Amniotic epithelial cell (primary cell): ENCODE measurements at regions not wholly inside any gene's neighbourhood (a gene's known extent, or its start where the extent isn't known, plus 50 kb on each side); places are given as distances from the start of the nearest gene placed in this dataset.
"Not testable (repeated sequence)": the region's sequence is repeated elsewhere in the genome, so short reads cannot be mapped to it uniquely, and the experiment has no call there.

Experiments used
- DNase-seq: peaks from one replicate; pipeline ENCODE4 v3.0.0-alpha.2; 2010; ENCODE audit warnings: low read depth

DNA sequence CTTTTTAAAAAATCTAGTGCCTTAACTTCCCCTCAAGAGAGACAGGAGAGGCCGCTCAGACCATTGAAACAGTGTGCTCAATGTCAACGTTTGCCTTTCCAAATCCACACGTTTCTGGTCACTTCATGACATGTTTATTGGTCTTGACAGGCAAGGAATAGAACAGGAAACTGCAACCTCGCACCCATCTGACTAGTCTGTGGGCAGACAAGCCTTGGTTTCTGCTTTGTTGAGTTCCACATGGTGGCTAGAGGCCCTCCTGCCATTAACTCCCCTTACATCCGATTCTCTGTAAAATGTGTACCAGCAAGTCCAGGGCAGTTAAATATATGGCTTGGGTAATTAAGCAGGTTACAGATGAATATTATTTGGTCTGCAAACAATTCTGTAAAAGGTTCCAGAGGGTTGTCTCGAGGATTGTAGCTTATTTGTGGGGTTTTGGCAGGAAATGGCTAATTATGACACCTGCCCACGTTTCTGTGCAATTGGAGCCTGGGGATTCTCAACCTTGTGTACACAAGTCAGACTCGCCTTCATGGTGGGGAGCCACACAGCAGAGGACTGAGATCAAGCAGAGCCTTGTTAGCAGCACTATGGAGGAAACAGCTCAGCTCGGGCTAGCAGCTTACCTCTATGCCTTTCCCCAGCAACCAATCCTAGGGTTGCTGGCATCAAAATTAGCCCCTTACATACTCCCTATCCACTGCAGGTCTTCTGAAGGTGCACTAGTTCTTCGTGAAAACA, 317.5 kb upstream of the IGF1R start:
- DNase-seq: no peak

DNA sequence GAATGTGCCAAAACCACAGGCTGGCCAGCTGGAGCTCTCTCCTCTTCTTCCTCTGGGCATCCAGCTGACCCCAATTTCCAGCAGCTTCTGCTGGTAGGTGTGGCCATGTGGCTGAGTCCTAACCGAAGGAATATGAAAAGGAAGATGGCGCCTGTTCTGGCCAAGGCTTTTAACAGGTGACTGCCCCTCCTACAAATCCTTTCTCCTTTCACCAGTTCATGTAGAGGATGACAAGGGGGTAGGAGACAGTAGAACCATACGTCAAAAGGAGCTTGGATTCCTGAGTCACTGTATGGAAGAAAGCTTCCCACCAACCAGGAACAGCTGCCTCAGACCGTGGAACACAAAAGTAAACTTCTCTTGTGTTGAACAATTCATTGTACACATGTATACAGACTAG, 316.7 kb upstream of the IGF1R start:
- DNase-seq: no peak

DNA sequence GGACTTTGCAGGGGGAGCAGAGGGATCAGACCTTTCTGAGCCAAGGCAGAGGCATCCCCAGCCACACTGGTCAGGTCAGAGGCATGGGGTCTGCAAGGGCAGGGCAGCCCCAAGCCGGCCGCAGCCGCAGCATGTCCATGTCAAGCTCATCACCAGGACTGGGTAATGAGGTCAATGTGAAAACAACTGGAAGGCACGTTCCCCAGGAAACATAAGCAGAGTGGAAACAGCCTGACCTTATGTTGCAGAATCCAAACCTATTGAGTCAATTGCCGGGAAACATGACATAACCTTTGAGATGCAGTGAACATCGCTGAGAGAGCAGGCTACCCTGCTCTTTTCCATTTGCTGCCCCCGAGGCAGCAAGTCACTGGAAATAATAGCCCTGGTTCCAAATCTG, 315.1 kb upstream of the IGF1R start:
- no peak for DNase-seq

DNA sequence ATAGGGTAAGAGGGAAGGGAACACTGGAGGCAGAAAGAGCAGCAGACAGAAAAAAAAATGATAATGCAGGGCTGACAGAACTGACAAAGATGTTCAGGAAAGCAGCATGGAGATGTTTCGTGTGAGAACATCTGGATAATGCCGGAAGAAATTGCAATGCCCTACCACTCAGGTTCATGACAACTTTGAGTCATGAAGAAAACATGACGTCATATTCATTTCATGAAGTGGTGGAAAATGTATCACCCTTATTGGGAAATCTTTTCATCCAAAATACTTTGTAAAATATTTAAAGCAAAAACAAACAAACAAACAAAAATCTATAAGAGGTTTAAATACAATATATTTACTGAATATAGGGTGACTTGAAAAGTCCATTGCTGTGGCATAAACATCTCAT, 305.4 kb upstream of the IGF1R start:
- no peak for DNase-seq

DNA sequence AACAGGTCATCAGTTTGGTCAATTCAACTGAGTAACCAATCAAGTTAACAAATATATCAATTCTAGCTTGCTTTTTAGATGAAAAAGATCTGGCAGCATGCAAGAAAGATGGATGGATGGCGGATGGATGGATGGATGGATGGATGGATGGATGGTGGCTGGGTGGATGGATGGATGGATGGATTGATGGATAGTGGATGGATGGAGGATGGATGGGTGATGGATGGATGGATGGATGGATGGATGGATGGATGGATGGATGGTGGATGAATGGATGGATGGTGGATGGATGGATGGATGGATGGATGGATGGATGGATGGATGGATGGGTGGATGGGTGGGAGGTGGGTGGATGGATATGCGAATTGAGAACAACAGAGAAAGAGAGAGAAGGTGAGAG, 303.7 kb upstream of the IGF1R start:
- DNase-seq: no peak

DNA sequence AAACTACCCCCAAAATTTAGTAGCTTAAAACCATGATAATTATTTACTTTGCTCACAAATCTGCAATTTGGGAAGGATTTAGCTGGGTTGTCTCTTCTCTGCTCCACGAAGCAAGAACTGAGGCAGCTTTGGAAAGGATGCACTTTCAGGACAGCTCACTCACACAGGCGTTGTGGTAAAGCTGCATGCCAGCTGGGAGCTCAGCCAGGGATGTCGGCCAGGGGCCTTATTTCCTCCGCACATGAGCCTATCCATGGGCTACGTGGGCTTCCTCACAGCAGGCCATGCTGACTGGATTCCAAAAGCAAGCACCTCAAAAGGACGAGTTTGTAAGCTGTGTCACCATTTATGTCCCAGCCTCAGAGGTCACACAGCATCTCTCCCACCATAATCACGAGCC, 301.3 kb upstream of the IGF1R start:
- DNase-seq: no peak

DNA sequence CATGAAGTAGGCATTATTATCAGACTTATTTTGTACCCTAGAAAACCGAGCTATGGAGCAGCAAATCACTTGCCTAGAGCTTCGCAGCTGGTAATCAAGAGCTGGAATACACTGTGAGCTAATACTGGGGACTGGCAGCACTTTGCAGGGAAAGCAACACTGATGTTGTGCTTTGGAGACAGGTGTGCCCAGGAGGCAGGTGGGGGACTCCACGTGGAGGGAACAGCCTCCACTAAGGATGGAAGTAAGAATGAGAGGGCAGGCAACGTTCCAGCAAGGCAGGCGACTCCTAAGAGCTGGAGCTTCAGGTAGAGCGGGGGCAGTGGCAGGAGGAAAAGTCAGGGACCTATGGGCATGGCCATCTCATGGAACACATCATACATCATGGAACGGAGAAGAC, 300.5 kb upstream of the IGF1R start:
- DNase-seq: no peak

DNA sequence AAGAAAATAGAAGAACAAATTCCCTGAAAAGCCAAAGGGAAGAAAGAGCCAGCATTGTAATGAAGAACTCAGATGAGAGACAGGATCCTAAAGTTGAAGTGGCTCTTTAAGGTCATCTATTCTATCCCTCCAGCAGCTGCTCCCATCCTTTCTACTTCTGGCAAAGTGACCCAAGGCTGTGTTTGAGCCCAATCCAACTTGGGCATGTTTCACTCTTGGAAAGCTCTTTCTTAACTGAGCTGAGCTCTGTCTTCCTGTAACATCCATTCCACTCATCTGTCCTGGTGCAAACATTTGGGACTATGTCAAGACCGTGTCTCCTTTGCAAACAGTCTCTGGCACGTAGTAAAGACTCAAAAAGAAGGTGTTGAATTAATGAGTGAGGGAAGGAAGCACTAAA, 298.1 kb upstream of the IGF1R start:
- no peak for DNase-seq

DNA sequence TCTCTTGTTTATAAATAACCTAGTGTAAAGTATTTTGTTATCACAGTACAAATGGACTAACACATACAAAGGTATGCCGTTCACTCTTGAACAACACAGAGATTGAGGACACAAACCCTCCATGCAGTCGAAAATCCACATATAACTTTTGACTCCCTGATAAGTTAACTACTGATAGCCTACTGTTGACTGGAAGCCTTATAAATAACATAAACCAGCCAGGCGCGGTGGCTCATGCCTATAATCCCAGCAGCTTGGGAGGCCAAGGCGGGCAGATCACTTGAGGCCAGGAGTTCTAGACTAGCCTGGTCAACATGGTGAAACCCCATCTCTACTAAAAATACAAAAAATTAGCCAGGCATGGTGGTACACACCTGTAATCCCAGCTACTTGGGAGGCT, 290.1 kb upstream of the IGF1R start:
- DNase-seq: not testable (repeated sequence)

DNA sequence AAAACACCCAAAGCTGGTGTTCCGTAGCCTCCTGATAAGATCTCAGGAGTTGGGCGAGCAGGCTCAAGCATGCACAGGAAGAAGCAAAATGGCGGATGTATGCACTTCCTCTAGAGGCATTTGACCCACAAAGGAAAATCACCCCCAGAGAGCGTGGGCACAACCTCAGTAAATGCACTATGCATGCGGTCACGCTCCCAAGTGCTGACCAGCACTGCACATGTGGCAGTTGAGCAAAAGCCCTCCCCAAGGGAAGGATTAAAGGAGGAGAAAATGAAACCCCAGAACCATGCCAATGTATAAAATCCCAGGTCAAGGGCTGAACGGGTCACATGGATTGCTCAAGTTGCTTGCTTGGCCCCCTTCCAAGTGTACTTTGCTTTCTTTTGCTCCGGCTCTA, 289.4 kb upstream of the IGF1R start:
- no peak for DNase-seq

DNA sequence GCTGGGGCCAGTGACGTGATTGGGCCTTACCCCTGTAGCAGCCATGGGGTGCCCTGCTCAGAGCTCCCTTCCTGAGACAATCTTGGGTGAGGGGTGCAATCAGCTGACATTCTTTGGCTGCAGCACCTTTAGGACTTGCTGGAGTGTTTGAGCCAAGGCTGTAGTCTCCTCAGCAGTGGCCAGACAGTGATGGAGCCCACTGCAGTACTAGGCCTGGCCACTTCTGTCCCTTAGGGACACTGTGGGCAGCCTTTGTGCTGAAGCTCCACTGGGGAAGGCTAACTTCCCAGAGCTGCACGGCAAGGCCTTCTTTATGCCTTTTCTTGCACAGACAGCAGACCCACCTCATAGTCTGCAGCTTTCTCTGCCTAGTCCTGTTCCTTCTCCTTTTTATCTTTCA, 284.9 kb upstream of the IGF1R start:
- no peak for DNase-seq

DNA sequence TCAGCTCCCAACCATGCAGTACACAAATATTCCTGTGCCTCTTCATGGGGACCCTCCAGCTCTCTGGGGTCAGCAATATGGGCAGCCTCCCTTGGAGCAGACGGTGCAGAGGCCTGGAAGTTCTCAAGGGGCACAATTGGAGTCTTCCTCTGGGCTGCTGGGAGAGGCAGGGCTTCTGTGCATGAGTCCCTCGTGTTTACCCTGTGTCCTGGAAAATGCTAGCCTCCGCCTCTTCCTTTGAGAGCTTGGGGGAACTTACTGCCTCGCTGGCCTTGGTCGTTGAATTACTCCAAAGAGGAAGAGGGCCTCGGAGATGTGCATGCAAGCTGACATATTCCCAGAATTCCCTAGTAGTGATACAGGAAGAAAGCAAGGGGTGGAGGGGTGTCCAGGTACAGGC, 284.4 kb upstream of the IGF1R start:
- DNase-seq: no peak

DNA sequence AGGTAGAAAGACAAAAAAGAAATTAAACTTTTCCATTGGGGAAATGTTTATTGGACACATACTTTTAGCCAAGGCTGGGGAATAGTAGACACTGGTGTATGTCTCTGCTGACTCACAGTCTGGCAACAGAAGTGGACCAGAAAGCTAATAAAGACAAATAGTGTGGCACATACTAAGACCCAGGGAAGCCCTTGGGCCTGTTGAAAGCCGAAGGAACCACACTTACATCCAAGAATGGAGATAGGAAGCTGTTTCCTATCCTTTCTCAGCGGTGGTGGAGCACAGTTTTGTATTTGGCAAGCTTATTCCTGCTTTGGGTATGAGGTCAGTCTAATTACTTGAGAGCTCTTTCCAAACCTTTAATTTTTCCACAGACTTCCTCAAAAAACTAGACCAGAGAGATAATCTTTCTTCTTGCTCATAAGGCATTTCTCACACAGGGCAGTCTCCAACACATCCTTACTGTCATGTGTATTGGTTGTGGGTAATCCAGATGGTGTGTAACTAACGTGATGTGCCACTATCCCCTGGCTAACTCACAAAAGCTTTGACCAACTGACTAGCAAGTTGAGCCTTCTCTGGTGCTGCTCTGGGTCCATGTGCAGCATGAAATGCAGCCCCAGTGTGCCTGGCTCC, 279.1 kb upstream of the IGF1R start:
- DNase-seq: no peak

DNA sequence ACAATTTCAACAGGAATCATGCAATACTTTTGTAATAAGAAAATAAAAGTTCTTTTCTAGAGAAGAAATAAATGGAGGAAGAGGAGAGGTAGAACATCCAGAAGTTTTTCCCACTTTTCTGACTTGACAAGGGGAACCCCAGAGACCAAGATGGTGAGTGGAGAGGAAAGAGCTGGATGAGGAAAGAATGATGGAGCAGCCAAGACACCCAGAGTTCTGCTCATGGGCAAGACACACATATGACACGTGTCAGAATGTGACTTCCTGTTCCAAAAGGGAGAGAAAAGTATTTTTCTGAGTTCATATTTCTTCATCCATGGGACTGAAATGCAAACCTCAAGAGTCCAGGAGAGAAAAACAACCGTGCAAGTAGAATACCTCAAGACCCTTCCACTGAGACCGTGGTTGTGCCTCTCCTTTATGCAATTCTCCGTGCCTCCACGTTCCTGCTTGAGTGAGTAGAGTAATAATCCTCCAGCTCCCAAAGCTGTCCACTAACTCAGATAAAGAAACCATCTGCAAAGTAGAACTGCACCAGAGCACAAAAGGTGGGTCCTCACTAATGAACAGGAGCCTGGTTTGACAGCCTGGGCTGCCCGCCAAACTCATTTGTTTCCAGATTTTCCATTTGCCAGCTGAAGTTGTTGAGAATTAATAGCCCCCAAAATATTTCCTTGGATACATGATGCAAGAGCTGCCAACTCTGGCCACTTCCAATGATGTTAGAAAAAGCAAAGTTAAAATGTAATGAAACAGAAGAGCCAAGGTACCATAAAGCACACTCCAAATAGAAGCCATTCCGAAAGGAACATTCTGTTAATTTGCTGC, 272.6 kb upstream of the IGF1R start:
- no peak for DNase-seq

DNA sequence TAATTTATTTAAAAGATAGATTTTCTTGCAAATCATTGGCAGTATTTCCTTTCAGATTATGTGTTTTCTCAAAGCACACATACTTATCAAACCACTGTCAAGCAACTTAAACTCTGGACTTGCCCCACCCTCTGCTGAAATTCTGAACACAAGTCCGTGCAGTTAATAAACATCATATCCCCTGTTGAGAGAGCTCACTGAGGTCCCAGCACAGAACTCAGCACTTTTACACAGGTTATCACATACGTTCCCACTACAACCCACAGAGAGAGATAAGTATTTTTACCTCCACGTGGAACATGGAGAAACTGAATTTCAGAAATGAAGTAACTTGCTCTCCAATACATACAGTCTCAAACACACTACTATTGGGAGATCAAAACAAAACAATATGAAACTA, 267.6 kb upstream of the IGF1R start:
- no peak for DNase-seq

DNA sequence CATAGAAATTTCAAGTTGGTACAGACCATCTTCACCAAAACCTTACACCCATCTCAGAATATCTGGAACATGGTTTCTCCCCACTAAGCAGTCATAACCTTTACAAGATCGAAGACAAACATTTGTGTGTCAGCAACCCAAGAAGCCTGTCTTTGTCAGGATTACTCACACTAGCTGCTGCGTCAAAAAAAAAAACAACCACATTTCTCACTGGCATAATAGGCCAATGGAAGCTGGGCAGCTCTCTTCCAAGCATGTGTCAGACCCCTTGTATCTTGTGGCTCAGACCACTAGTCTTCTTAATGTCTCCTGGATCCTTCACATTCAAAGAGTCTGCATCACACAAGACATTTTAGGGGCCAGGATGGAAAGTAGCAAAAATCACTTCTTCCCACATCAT, 266.9 kb upstream of the IGF1R start:
- no peak for DNase-seq

DNA sequence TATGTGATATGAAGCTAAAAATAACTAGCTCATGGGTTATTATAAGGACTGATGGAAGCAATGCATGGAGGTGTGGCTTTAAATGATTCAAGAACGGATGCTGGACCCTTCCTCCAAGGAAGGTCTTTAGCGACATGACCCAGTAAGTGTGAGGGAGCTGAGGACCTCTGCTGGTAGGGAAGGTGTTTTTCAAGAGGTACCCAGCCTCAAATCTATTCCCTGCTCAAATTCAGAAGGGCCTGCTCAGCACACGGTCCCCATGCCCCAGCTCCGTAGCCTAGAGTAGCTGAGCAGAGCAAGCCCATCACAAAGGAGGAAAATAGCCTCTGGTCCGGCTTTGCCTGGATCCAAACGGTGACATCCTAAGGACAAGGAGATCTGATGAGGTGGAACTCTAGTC, 266.2 kb upstream of the IGF1R start:
- DNase-seq: no peak

DNA sequence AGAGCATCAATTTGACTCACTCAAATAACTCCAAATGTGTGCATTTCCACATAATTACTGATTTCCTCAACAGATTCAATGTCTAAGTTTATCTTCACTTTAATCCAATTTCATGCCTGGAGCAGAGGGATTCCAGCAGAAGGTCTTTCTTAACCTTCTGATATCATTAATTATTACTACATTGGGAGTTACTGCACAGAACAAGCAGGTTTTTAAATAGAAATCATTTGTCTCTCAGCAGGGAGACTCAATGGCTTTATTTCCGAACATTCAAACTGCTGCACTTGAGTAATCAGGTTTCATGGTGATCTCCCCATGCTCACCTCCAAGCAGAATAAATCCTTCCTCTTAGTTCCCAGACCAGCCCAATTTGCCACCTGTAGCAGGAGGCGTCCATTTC, 264.8 kb upstream of the IGF1R start:
- DNase-seq: no peak

DNA sequence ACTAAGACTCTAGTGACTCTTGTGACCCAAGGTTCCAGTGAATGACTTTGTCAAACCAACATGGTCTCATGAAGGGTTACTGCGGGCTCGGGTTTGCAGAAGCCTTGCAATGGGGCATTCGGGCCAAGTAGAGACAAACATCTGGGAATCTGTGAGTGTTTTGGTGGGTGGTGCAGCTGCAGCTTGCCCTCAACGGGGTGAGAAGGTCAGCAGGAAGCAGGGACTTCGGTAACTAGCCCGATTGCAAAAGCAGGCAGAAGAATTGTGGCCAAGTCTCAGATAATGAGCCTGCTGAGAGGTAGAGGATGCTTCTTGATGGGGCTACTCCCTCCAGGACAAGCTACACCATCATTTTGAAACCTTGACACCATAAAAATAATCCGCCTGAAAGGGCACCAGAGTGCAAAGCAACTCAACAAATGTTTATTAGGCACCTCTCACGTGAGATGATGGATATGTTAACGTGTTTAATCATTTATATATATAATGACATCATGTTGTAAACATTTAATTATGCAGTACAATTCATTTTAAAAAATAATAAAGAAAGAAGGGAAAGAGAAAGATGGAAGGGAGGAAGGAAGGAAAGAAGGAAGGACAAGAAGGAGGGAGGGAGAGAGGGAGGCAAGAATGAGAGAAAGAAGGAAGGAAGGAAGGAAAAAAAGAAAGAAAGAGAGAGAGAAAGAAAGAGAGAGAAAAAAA, 263.9 kb upstream of the IGF1R start:
- no peak for DNase-seq

DNA sequence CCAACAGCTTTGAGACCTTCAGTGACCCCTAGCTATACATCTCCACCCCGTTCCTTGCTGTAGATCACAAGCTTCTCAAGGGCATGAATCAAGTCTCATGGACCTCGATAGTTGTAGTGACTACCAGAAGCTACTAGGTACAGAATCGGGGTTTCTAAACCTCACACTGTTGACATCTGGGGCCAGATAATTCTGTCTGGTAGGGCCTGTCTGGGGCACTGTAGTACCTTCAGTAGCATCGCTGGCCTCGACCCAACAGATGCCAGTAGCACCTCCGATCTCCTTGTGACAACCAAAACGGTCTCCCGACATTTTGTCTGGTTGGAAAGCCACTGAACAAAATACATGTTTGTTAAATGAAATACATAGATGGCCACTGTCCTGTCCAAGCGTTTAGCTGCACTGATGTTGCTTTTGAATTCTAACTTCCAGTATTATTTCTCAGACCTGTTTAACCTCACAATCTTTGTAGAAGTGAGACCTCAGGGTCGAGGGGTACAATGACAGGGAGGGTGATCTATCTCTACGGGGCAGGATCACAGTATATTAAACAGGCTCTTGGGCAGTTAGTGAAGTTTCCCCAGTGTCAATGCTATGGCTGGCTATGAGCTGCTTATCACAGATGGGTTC, 262.5 kb upstream of the IGF1R start:
- DNase-seq: no peak

DNA sequence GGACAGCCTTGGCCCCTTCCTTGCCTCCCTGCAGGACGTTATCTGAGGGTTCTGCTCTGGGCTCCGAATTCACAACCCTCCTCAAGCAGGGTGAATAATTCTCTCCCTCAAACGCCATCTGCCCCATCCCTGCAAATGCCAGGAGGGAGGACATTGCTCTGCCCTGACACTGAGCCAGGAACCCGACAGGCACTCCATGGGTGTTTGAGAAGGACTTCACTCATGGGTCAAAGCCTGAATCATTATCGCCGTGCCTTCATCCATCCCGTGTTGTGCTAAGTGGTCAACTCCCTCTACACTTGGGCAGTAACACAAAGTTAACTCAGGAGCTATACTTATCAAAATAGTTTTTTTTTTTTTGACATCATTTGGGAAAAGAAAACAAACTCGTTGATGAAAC, 261.8 kb upstream of the IGF1R start:
- no peak for DNase-seq

DNA sequence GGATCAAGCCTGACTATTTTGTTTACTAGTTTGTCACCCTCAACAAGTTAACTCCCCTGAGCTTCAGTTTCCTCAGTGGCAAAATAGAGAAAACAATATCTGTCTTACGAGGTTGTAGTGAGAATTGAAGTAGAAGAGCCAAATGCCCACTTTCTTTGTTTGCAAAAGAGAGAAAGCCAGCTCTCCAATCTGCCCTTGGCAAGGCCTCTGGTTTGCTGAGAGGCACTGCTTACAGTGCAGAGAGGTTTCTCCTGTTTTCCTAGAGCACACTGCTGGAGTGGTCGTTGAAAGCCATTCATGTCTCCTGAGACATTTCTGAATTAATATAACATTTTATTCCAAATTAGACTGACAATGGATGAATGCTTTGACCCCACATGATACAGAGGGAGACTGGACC, 260.5 kb upstream of the IGF1R start:
- DNase-seq: no peak
